ENCODE measurements at regions not wholly inside any gene's neighbourhood (a gene's known extent, or its start where the extent isn't known, plus 50 kb on each side); places are given as distances from the start of the nearest gene placed in this dataset.
"Not testable (repeated sequence)": the region's sequence is repeated elsewhere in the genome, so short reads cannot be mapped to it uniquely, and the experiment has no call there.

- Histone ChIP-seq H3K9me3 (replicated peaks in 1 of 11) (peaks cover 0 to 7% (median 4%) of the 10 kb centered on the region in 11 experiments; a peak in 14 of 22 replicates), H3K9ac (no peak overlapping the region), H3K4me3 (no peak overlapping the region), H3K4me1 (no peaks in the 10 kb centered on the region), H3K27ac (no peak overlapping the region), H3K4me2 (no peak overlapping the region), H3K36me3 (no peaks in the 10 kb centered on the region), H4K20me1 (no peaks in the 10 kb centered on the region), H3K27me3 (no peaks in the 10 kb centered on the region)
- no peak for TF ChIP-seq Cebpa-rat (IDR thresholded peaks at IDR 0.05)
These were observed 201.9 kb upstream of the PTER start for GRCh38 chr10:16234916-16235315.

- H3K9me3 ChIP-seq (replicated peaks in 1 of 11), result peaks cover 0 to 12% (median 8%) of the 10 kb centered on the region in 11 experiments; a peak in 15 of 22 replicates
- no peak overlapping the region for H3K4me3 ChIP-seq
- no peaks in the 10 kb centered on the region for H3K4me1 ChIP-seq
- H3K9ac ChIP-seq, result no peak overlapping the region
- H3K27me3 ChIP-seq, result no peaks in the 10 kb centered on the region
- no peak overlapping the region for H3K4me2 ChIP-seq
- H3K36me3 ChIP-seq, result no peaks in the 10 kb centered on the region
- no peak overlapping the region for H3K27ac ChIP-seq
- TF ChIP-seq Cebpa-rat (IDR thresholded peaks at IDR 0.05), result no peak
- H4K20me1 ChIP-seq, result no peaks in the 10 kb centered on the region
These were observed 194.4 kb upstream of the PTER start for GRCh38 chr10:16242446-16242845.

GRCh38 chr10:16242859-16243613, 193.8 kb upstream of the PTER start:
- no peak for TF ChIP-seq Cebpa-rat (IDR thresholded peaks at IDR 0.05)
- Histone ChIP-seq H3K4me1 (no peaks in the 10 kb centered on the region), H3K27ac (no peak overlapping the region), H3K4me2 (no peak overlapping the region), H3K27me3 (no peaks in the 10 kb centered on the region), H3K36me3 (no peaks in the 10 kb centered on the region), H3K9me3 (replicated peaks in 1 of 11) (peaks cover 0 to 12% (median 8%) of the 10 kb centered on the region in 11 experiments; a peak in 15 of 22 replicates), H4K20me1 (no peaks in the 10 kb centered on the region), H3K4me3 (no peak overlapping the region), H3K9ac (no peak overlapping the region)

GRCh38 chr10:16250136-16250535, 186.7 kb upstream of the PTER start:
- not testable (repeated sequence) for H3K36me3 ChIP-seq, H4K20me1 ChIP-seq, H3K4me3 ChIP-seq, H3K4me2 ChIP-seq, H3K27me3 ChIP-seq, H3K27ac ChIP-seq, H3K4me1 ChIP-seq, H3K9ac ChIP-seq
- peaks cover 0 to 13% (median 6%) of the 10 kb centered on the region in 11 experiments; a peak in 9 of 22 replicates for H3K9me3 ChIP-seq (replicated peaks in 1 of 11)

GRCh38 chr10:16256336-16256735, 180.5 kb upstream of the PTER start:
- no peak overlapping the region for H3K9ac ChIP-seq
- H3K4me2 ChIP-seq, result no peak overlapping the region
- no peaks in the 10 kb centered on the region for H3K4me1 ChIP-seq
- no peaks in the 10 kb centered on the region for H4K20me1 ChIP-seq
- H3K27me3 ChIP-seq, result no peaks in the 10 kb centered on the region
- peaks cover 0 to 13% (median 6%) of the 10 kb centered on the region in 11 experiments; a peak in 9 of 22 replicates for H3K9me3 ChIP-seq (replicated peaks in 1 of 11)
- no peak overlapping the region for H3K4me3 ChIP-seq
- no peak for TF ChIP-seq Cebpa-rat (IDR thresholded peaks at IDR 0.05)
- H3K36me3 ChIP-seq, result no peaks in the 10 kb centered on the region
- no peak overlapping the region for H3K27ac ChIP-seq

- Histone ChIP-seq H3K9me3 (replicated peaks in 1 of 11) (peaks cover 0 to 5% (median 1%) of the 10 kb centered on the region in 11 experiments; a peak in 6 of 22 replicates), H3K9ac (no peak overlapping the region), H3K27me3 (no peaks in the 10 kb centered on the region), H3K36me3 (no peaks in the 10 kb centered on the region), H3K4me2 (no peak overlapping the region), H3K27ac (no peak overlapping the region), H3K4me3 (no peak overlapping the region), H3K4me1 (no peaks in the 10 kb centered on the region), H4K20me1 (no peaks in the 10 kb centered on the region)
- no peak for TF ChIP-seq Cebpa-rat (IDR thresholded peaks at IDR 0.05)
These were observed 178.3 kb upstream of the PTER start for GRCh38 chr10:16258291-16259040.

- Histone ChIP-seq H4K20me1 (no peaks in the 10 kb centered on the region), H3K4me2 (no peak overlapping the region), H3K4me1 (no peaks in the 10 kb centered on the region), H3K4me3 (no peak overlapping the region), H3K9ac (no peak overlapping the region), H3K27ac (no peak overlapping the region), H3K9me3 (replicated peaks in 1 of 11) (peaks cover 0 to 7% (median 0%) of the 10 kb centered on the region in 11 experiments; a peak in 1 of 22 replicates), H3K27me3 (no peaks in the 10 kb centered on the region), H3K36me3 (no peaks in the 10 kb centered on the region)
- no peak for TF ChIP-seq Cebpa-rat (IDR thresholded peaks at IDR 0.05)
These were observed 177.1 kb upstream of the PTER start for GRCh38 chr10:16259726-16260125.

GRCh38 chr10:16260388-16260787, 176.4 kb upstream of the PTER start:
- no peak overlapping the region for H3K9ac ChIP-seq

GRCh38 chr10:16271571-16271970, 165.2 kb upstream of the PTER start:
- H3K4me2 ChIP-seq, result no peak overlapping the region
- TF ChIP-seq Cebpa-rat (IDR thresholded peaks at IDR 0.05), result no peak
- H3K27me3 ChIP-seq, result no peaks in the 10 kb centered on the region
- H3K9ac ChIP-seq, result no peak overlapping the region
- H3K36me3 ChIP-seq, result no peaks in the 10 kb centered on the region
- H3K4me3 ChIP-seq, result no peak overlapping the region
- no peak overlapping the region for H3K27ac ChIP-seq
- peaks cover 0 to 5% (median 0%) of the 10 kb centered on the region in 11 experiments; a peak in 1 of 22 replicates for H3K9me3 ChIP-seq (replicated peaks in 1 of 11)
- no peaks in the 10 kb centered on the region for H3K4me1 ChIP-seq
- H4K20me1 ChIP-seq, result no peaks in the 10 kb centered on the region

More at GRCh38 chr10:16260388-16260787, 176.4 kb upstream of the PTER start:
- no peak overlapping the region for H3K4me2 ChIP-seq
- no peaks in the 10 kb centered on the region for H3K27me3 ChIP-seq
- TF ChIP-seq Cebpa-rat (IDR thresholded peaks at IDR 0.05), result no peak
- H4K20me1 ChIP-seq, result no peaks in the 10 kb centered on the region
- no peak overlapping the region for H3K27ac ChIP-seq
- no peaks in the 10 kb centered on the region for H3K4me1 ChIP-seq
- no peak overlapping the region for H3K4me3 ChIP-seq
- peaks cover 0 to 7% (median 0%) of the 10 kb centered on the region in 11 experiments; a peak in 1 of 22 replicates for H3K9me3 ChIP-seq (replicated peaks in 1 of 11)
- no peaks in the 10 kb centered on the region for H3K36me3 ChIP-seq

Data from BLaER1 treated with 17β-estradiol and CSF1 and Interleukin-3, amounts not matched to agents 10 nM and 100 nM (cell line).